ENCODE measurements at regions not wholly inside any gene's neighbourhood (a gene's known extent, or its start where the extent isn't known, plus 50 kb on each side); places are given as distances from the start of the nearest gene placed in this dataset.
A peak's percentile ranks its signal among the peaks of the same experiment; 100 is the strongest.
"Not testable (repeated sequence)": the region's sequence is repeated elsewhere in the genome, so short reads cannot be mapped to it uniquely, and the experiment has no call there.

DNA sequence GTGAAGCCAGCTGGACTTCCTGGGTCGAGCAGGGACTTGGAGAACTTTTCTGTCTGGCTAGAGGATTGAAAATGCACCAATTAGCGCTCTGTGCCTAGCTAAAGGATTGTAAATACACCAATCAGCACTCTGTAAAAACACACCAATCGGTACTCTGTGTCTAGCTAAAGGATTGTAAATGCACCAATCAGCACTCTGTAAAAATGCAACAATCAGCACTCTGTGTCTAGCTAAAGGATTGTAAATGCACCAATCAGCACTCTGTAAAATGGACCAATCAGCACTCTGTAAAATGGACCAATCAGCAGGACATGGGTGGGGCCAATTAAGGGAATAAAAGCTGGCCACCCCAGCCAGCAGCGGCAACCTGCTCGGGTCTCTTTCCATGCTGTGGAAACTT lies 97.3 kb upstream of the GALNT15 start:
- not testable (repeated sequence) for DNase-seq

DNA sequence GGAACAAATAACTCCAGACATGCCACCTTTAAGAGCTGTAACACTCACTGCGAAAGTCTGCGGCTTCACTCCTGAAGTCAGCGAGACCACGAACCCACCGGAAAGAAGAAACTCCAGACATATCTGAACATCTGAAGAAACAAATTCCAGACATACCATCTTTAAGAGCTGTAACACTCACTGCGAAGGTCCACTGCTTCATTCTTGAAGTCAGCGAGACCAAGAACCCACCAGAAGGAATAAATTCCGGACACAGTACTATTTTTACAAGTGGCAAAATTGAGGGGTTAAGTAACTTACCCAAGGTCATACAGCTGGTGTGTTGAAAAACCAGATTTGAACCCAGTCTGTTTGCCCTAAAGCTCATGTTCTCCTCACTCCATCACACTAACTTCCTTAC lies 96.8 kb upstream of the GALNT15 start:
- DNase-seq = peak; percentile 86

DNA sequence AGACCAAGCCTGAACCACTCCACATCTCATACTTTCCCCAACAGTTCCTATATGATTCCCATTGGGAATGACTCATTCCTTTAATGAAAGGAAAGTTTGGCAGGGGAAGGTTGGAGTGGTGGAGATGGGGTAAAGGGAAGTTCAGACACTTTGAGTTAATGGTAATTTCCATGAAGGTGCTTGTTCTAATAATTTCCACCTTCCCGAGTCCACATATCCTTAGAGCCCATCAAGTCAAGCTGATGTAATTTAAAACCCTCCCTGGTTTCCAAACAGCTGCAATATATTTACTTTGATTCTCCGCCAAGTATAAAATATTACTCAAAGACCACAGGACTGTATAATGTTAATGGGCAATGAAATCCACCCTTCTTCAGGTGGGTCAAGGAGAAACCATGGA lies 95.0 kb upstream of the GALNT15 start:
- peak; percentile 84 for DNase-seq

DNA sequence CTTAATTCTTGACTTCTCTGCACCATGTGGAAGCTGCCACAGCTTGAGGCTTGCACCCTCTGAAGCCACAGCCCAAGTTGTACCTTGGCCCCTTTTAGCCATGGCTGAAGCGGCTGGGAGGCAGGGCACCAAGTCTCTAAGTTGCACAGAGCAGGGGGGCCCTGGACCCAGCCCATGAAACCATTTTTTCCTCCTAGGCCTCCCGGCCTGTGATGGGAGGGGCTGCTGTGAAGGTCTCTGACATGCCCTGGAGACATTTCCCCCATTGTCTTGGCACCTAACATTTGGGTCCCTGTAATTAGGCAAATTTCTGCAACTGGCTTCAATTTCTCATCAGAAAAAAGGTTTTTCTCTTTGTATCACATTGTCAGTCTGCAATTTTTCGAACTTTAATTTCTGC lies 92.8 kb upstream of the GALNT15 start:
- DNase-seq = no peak

DNA sequence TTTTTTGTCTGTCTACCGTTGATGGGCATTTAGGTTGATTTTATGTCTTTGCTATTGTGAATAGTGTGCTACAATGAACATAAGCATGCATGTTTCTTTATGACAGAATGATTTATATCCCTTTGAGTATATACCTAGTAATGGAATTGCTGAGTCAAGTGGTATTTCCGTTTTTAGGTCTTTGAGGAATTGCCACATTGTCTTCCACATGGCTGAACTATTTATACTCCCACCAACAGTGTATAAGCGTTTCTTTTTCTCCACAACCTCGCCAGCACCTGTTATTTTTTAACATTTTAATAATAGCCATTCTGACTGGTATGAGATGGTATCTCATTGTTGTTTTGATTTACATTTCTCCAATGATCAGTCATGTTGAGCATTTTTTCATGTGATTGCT lies 89.6 kb upstream of the GALNT15 start:
- DNase-seq = peak; percentile 90

DNA sequence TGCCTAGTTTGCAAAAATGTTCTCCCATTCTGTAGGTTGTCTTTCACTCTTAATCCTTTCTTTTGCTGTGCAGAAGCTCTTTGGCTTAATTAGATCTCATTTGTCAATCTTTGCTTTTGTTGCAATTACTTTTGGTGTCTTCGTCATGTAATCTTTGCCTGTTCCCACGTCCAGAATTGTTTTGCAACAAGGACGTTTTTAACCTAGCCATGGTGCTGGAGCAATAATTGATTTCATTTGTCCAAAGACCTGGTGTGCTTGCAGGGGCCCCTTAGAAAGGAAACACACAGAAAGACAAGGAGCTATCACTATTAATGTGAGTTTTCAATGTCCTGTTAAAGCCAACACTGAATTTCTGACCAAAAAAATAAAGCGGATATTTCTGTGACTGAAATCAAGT lies 89.1 kb upstream of the GALNT15 start:
- no peak for DNase-seq

DNA sequence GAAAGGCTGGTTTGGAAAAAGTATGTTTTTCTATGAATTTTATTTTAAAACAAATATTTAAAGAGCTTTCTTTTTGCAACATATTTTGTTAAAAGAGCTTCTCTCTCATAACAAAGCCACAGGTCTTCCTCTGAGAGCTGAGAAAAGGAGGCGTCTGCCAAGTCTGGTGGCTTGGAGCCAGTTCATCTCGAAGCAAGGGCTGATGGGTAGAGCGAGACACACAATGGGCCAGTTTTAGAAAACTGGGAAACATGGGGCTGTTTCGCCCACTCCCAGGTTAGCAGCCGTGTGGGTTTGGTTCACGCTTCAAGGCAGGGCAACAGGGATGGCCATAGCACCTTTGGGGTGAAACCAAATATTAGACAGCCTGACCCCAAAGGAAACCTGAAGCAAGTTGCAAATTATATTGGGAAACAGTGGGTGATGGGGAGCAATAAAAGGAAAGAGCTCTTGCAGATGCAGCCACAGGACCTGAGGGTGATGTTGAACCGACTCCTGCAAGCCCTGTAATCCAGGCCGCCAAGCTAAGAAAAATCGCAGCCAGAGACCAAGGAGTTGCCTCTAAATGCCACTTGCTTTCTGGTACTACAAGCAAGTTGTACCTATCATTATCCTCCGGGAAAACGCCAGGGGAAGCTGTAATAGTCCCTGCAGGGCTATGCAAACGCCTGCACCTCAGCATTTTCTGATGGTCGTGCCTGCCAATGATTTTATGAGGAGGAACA lies 88.4 kb upstream of the GALNT15 start:
- DNase-seq = peak; percentile 50

DNA sequence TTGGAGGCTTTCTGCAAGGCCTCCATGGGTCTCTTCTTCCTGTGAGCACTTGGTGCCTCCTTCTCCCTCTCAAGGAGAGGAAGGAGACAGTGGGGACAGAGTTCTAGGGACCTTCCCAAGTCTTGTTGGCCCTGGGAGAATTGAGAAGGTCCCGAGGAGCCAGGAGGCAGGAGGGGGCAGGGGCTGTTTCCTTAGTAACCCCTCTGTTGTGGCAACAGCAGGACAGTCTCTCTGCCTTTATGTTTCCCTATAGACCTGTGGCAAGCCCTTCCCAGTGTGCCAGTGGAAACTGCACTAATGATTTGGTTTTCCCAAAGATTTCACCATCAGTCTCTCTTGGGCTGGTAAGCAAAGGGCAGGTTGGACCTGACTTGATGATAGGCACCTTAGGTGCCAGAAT lies 87.8 kb upstream of the GALNT15 start:
- DNase-seq = no peak

DNA sequence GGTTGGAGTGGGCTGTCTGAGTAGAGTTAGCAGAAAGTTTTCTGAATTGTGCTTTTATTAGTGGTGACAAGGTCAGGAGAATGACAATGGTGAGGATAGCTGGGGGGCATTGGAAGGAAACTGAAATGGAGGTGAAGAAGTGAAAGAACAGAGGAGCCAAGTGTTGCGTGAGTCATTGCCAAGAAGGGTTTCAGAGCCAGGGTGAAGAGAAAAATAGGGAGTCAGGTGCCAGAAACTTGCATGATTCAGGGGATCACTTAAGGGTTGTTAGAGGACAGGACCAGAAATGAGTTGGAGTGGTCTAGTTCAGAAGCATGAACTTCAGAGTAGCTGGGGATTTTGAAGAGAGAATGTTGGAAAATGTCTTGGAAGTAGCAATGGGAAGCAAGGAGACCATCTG lies 86.0 kb upstream of the GALNT15 start:
- no peak for DNase-seq

DNA sequence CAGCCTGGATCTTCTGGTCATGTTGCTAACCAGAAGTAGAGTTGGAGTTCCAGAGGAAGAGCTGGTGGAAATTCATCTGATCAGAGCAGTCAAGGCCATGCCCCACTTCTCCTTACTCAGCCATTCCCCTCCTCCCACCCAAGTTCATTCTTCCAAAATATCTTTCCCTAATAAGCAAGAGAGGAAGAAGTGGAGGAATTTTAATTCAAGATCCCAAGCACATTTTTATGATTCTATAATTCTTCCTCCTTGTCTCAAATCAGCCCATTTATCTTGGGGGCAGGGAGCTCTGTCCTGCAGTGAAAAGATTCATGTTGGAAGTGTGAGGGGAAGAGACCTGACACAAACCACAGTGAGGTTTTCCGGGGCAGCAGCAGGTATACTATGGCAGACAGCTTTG lies 85.0 kb upstream of the GALNT15 start:
- DNase-seq = peak; percentile 61

DNA sequence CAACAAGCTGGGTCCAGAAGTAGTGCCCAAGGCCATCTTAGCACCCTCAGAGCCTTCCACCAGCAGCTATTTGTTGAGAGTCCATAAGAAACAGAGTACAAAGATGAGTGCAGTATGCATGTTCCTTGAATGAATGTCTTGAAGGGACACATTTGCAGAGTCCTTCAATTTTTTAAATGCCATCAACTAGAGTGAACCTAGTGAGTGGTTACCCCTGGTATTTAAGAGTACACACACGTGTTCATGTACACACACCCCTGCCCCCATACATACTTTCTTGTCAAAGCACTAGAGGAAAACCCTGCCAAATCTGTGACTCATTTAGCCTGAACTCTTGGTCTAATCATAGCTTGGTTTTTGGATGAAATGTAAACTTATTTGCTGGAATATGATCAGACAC lies 84.5 kb upstream of the GALNT15 start:
- peak; percentile 99 for DNase-seq

DNA sequence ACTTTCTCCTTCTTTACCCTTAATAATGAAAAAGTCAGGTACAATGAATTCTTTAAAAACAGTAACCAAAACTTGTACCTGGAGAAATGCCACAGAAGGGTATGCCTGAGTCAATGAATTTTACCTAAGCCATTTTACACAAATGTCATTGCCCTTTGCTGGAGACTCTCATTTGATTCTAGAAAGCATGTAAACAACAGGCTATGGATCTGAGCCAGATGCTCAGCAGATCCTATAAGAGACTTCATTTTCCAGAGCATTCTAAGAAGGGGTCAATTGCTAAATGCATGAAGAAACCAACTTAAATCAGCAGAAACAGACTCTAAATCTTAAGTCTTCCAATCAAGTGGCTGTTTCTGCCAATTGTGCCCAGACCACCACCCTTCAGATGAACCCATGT lies 83.8 kb upstream of the GALNT15 start:
- DNase-seq = no peak

DNA sequence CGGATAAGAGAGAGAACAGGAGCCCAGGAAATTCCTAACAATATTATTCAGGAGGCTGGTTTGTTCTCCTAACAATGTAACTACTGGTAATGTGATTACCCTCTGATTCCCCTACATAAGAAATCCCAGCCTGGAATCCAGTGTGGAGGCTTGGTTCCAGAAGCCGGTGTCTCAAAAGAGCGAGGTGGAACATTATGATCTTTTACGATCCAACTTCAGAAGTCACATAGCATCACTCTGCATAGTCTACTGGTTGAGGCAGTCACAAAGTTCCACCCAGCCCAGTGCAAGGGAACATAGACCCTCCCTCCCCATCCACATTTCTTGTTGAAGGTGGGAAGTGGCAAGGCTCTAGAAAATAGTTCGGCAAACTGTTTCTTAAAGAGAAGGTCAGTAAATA lies 81.6 kb upstream of the GALNT15 start:
- no peak for DNase-seq

DNA sequence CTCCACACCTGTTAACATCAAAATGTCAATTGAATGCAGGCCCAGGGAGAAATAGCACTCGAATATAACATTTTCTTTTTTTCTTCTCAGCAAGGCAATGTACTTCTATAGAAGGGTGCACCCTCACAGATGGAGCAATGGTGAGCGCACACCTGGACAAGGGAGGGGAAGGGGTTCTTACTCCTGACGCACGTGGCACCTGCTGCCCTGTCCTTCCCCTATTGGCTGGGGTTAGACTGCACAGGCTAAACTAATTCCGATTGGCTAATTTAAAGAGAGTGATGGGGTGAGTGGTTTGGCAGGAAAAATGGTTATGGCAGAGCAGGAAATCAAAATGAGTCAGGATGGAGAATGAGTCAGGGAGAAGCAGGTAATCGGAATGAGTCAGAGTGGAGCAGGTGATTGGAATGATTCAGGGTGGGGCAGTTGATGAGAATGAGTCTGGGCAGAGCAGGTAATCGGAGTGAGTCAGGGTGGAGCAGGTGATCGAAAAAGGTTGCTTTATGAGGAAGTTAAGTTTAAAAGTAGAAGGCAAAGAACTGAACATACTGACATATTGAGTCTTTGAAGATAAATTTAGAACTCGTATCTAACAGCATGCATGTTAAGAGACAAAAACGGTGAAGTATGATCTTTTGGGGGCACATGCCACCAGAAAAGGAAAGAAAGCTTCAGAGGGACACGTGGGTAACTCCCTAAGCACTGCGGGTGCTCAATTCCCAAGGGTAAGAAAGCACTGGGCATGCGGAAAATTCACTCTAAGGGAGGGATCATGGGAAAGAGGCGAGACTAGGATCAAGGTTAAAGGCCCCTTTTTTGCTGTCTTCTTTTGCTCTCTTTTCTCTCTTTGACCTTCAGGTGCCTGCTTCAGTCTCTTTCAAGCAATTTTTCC lies 72.9 kb upstream of the GALNT15 start:
- no peak for DNase-seq

DNA sequence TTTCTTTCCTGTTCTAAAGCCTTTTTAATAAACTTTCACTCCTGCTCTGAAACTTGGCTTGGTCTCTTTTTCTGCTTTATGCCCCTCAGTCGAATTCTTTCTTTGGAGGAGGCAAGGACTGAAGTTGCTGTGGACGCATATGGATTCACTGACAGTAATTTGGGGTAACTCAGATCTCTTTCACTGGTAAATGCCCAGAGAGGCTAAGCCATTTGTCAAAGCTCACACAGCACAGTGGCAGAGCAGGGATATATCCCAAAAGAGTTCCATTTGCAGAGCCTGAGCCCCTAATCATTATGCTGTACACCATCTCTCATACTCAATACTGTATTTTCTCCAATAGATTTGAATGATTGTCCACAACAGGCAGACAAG lies 72.3 kb upstream of the GALNT15 start:
- DNase-seq = no peak

DNA sequence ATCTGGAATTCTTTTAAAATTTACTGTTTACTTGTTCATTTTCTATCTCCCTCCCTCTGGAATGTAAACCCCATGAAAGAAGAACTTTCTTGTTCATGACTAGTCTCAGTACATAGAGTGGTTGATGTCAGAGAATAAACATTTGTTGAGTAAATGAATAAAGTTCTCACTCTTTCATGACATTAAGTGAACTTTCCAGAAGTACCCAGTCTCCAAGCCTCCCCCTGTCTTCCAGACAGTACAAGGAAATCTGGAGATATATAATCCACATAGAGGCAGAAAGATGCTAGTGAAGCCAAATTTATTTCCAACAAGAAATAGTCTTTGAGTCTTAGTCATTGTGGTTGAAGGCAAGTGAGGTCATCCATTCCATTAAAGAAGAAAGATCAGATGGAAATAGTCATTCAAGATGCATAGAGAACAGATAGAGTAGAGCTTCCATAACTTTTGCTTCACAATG lies 71.5 kb upstream of the GALNT15 start:
- DNase-seq = peak; percentile 97

DNA sequence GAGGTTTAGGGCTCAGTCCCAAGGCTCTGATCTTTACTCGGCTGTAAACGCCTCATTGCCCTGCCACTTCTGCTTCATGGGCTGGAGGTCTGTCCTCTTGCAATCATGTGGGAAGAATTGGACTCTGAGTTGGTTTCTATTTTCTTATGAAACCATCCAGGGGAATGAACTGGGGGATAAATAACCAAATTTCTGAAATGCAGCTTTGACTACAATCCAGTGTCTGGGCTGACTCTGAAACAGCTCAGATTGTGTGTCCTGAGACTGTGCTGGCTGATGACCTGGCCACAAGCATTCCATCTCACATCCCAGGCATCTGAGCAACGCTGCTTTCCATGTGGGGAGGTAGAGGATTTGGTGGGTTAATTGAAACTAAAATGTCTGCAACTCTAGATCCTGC lies 71.0 kb upstream of the GALNT15 start:
- DNase-seq = peak; percentile 98

DNA sequence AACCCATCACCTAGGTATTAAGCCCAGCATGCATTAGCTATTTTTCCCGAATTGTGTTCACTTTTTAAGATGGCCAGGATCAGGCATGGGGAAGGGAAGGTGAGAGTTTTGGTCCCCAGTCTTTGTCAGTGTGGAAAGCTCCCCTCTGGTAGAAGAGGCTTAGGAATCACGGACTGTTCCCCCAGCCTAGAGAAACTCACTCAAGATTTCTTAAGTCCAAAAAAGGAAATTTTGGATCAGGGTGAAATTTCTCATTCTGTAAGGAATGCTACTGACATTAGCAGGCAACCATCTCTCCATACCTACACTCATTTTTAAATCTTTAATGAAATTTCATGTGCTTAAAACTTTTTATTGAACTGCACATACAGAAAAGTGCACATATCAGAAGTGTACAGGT lies 70.3 kb upstream of the GALNT15 start:
- peak; percentile 81 for DNase-seq

DNA sequence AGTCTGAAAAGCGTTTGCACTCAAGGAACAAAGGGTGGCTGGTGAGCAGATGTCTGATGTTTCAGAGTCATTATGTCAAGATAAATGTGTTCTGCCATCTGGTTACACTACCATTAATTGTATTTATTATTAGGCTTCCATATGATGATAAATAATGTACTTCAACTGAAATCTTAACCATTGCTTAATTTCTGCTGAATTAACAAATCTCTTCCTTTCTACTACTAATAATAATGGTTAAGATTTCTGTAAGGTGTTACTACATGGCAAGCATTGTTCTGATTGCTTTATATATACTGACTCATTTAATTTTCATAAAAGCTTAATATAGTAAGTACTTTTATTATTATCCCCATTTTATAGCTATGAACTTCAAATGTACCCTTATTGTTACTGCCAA lies 68.4 kb upstream of the GALNT15 start:
- DNase-seq = no peak

DNA sequence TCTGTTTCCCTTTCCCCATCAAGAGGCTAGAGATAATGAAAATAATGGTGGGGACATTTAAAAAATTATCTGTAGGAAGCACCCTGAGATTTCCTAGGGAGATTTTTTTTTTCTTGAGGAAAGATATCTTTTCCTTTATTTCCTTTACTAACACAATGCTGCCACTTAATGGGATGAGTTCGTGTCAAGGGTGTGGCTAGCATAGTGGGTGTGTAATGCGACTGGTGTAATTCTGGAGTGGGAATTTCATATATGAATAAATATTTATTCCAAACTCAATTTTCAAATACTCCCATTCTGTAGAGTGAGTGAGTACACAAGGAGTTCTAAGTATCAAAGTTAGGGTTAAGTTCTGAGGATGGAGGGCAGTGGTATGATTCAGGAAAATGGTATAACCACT lies 66.1 kb upstream of the GALNT15 start:
- DNase-seq = no peak

DNA sequence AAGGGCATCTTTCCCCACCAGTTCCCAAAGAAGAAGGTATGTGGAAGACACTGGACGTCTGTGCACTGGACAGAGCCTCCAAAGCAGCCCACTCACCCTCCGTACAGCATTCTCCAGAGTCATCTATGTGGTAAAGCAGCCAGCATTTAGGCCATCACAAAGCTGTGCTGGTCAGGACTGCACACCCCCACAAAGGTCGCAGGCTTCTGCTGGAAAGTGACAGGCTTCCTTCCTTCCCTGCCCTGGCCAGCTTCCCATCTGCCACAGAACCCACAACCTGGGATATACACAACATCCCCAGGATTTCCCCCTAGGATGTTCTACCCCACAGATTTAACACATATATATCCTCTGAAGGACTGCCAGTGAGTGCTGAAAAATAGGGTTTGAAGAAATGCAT lies 64.6 kb upstream of the GALNT15 start:
- DNase-seq = no peak

DNA sequence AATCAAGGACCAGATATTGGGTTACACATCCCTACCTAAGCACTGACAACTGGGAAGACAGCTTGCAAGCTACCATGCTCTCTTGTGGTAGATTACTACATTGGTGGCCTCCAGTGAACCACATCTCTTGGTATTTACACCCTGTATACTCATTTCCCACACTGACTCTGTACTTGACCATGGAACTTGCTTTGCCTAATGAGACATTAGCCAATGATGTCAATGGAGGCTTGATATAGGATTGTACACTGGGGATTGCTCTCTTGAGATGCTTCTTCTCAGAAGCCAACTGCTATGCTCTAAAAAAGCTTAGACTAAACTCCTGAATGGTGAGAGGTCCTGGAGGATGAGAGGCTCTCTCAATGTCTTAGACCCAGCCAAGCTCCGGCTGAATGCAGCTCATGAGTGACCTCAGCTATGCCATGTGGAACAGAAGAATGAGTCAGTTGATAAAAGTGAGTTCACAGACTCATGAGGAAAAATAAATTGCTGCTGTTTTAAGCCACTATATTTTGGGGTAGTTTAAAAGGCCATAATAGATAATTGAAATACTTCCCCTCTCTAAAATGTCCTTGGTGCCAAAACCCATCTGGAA lies 61.5 kb upstream of the GALNT15 start:
- DNase-seq = peak; percentile 77

DNA sequence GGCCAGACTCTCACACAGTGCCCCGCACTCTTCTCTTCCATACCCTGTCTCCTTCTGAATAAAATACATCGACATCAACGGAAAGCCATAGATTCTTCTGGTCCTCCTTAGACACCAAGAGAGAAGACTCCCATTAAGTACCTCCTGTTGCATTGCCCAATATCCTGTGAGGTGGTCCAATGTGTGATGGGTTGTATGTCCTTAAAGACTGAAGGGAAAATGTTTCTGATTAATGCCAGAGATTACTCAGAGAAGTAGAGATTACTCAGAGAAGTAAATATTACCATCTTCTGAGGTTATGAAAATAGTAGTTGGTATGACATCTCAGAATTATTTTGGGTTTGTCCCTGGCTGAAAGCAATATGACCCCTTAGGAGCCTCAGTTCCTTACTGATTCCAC lies 60.8 kb upstream of the GALNT15 start:
- peak; percentile 86 for DNase-seq

DNA sequence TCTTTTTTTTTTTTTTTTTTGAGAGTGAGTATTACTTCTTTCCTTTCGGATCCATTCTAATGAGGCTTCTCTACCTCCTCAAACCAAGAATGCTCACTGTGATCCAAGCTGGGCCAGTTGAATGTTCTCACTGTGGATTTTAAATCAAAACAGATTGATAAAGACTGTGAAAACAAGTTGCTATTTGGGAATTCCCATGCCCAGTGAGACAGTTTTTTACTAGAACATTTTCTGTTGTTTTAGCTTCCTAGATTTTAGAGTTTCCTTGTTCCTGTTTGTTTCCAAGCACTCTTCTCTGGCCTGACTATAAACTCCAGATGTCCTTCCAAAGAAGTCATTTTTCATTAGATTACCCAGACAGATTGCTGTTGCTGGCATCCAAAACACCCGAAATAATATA lies 60.1 kb upstream of the GALNT15 start:
- DNase-seq = no peak
